GM12878 (cell line): ENCODE measurements at regions not wholly inside any gene's neighbourhood (a gene's known extent, or its start where the extent isn't known, plus 50 kb on each side); places are given as distances from the start of the nearest gene placed in this dataset.

Experiments
- ATAC-seq: fragments of 200-7000 bp; cut with Tn5 transposase; 3 replicates; pipeline ENCODE4 v1.9.1; 2020; ENCODE audit warnings: mild to moderate bottlenecking, moderate library complexity
- BruUV-seq: library from RNA; stranded (reverse); fragments of 400-500 nt; replicated peaks from 2 replicates; lab custom pipeline; 2021; lab: Mats Ljungman, UMichigan
- CTCF ChIA-PET: fragments of 300-600 bp; sonication (Branson Sonifier 250); formaldehyde crosslinking; extraction: SDS; loops from one replicate; lab custom pipeline; 2021; ENCODE audit warnings: inconsistent platforms; lab: Yijun Ruan, JAX
- POLR2A ChIA-PET: fragments of 350-600 bp; formaldehyde crosslinking; extraction: SDS; loops from one replicate; lab custom pipeline; 2021; ENCODE audit warnings: inconsistent platforms; lab: Charles Lee
- RAD21 ChIA-PET: fragments of 300-600 bp; sonication (Branson Sonifier 250); formaldehyde crosslinking; loops from one replicate; lab custom pipeline; 2023; ENCODE audit warnings: antibody characterized with exemption; ENCODE audit not compliant: unreplicated experiment; lab: Charles Lee
- SMC1A ChIA-PET: fragments of 300-600 bp; sonication (Branson Sonifier 250); formaldehyde crosslinking; loops from one replicate; lab custom pipeline; 2023; ENCODE audit not compliant: unreplicated experiment, uncharacterized antibody; lab: Charles Lee
- DNase-seq: peaks from one replicate; pipeline ENCODE4 v3.0.0-alpha.2; 2011; ENCODE audit warnings: low read depth, low spot score
- FAIRE-seq: peaks from 3 replicates; lab custom pipeline; 2011; peaks lifted over from hg19 to GRCh38; lab: Jason Lieb, UNC
- H2AFZ ChIP-seq: 2 replicates; pipeline ENCODE4 v1.6.0; 2011; ENCODE audit warnings: low read depth, low read length, control low read depth; ENCODE audit not compliant: control insufficient read depth
- H3K27ac ChIP-seq: 2 replicates; pipeline ENCODE4 v1.5.1; 2011; ENCODE audit warnings: control low read depth; ENCODE audit not compliant: control insufficient read depth, insufficient read depth
- H3K27me3 ChIP-seq, 2 experiments: replicated peaks in 1 of 2; 2 replicates each; pipeline versions ENCODE4 v1.6.0 to v1.6.1; 2011; ENCODE audit warnings: low read length in 1 of 2; ENCODE audit not compliant: control insufficient read depth in 2 of 2, insufficient read depth in 2 of 2
- H3K36me3 ChIP-seq, 2 experiments: 2 replicates each; pipeline ENCODE4 v1.5.1; 2011; ENCODE audit warnings: low read length in 1 of 2; ENCODE audit not compliant: control insufficient read depth in 2 of 2, insufficient read depth in 2 of 2
- H3K4me1 ChIP-seq: 2 replicates; pipeline ENCODE4 v1.6.1; 2011; ENCODE audit warnings: mild to moderate bottlenecking, low read length, moderate library complexity, mixed read lengths; ENCODE audit not compliant: control insufficient read depth, insufficient read depth
- H3K4me2 ChIP-seq: 2 replicates; pipeline ENCODE4 v1.6.0; 2011; ENCODE audit warnings: control low read depth; ENCODE audit not compliant: control insufficient read depth, insufficient read depth
- H3K4me3 ChIP-seq: fragments of 200-600 bp; sonication (generic); 2 replicates; pipeline ENCODE4 v1.5.1; 2016
- H3K79me2 ChIP-seq: 2 replicates; pipeline ENCODE4 v1.6.0; 2011; ENCODE audit warnings: low read length; ENCODE audit not compliant: control insufficient read depth, insufficient read depth
- H3K9ac ChIP-seq: 2 replicates; pipeline ENCODE4 v1.8.0; 2011; ENCODE audit warnings: low read length, control low read depth, mixed read lengths; ENCODE audit not compliant: control insufficient read depth, insufficient read depth
- H3K9me3 ChIP-seq: replicated peaks from 3 replicates; pipeline ENCODE4 v1.5.1; 2011; ENCODE audit warnings: mild to moderate bottlenecking, low read length; ENCODE audit not compliant: control insufficient read depth, insufficient read depth
- H4K20me1 ChIP-seq: 2 replicates; pipeline ENCODE4 v1.6.0; 2011; ENCODE audit not compliant: control insufficient read depth, insufficient read depth
- EZH2 ChIP-seq: IDR thresholded peaks from 2 replicates; pipeline ENCODE4 v1.6.1; 2012; ENCODE audit warnings: low read depth, mild to moderate bottlenecking, control low read depth, inconsistent platforms, low read length, borderline replicate concordance; ENCODE audit not compliant: control insufficient read depth
- FOS ChIP-seq: IDR thresholded peaks from 3 replicates; pipeline ENCODE4 v1.6.1; 2011; ENCODE audit warnings: borderline replicate concordance; ENCODE audit not compliant: insufficient read length; ENCODE audit errors: extremely low read depth
- LARP7 ChIP-seq: fragments of 450-650 bp; IDR thresholded peaks from 2 replicates; pipeline ENCODE4 v1.6.1; 2017; ENCODE audit warnings: mild to moderate bottlenecking
- NFYA ChIP-seq: IDR thresholded peaks from 2 replicates; pipeline ENCODE4 v1.6.1; 2011; ENCODE audit warnings: low read depth, mild to moderate bottlenecking, low read length, improper control_type of control experiment, borderline replicate concordance
- ZNF274 ChIP-seq: IDR thresholded peaks from one replicate; pipeline ENCODE4 v1.8.0; 2011; ENCODE audit not compliant: insufficient read length, insufficient read depth
- ZNF622 ChIP-seq: fragments of 450-650 bp; IDR thresholded peaks from 2 replicates; pipeline ENCODE4 v1.6.1; 2017; ENCODE audit warnings: mild to moderate bottlenecking, inconsistent platforms
- WGBS: methylation state at CpG from one replicate; pipeline ENCODE4 v1.1.6; 2016; ENCODE audit warnings: low lambda C conversion rate; ENCODE audit not compliant: insufficient replicate concordance, insufficient coverage; ENCODE audit errors: missing lambda C conversion rate; 5-methylcytosine and 5-hydroxymethylcytosine counted together
- in situ Hi-C: fragments of 300-500 bp; cut with MboI; formaldehyde crosslinking; loops from 9 replicates; pipeline ENCODE4 v1.14.3; 2018; ENCODE audit warnings: mixed read lengths
- intact Hi-C: fragments of 100-400 bp; cut with micrococcal nuclease; formaldehyde crosslinking; loops from one replicate; pipeline ENCODE4 v1.14.2; 2022; ENCODE audit not compliant: unreplicated experiment
- TF ChIP-seq, protein P1 (sequence below): fragments of 450-650 bp; IDR thresholded peaks from 2 replicates; pipeline ENCODE4 v1.6.1; 2017; ENCODE audit warnings: antibody characterized with exemption, mild to moderate bottlenecking, moderate library complexity
- TF ChIP-seq, protein P2 (sequence below): fragments of 150-350 bp; IDR thresholded peaks from 2 replicates; pipeline ENCODE4 v1.6.1; 2014; ENCODE audit warnings: mild to moderate bottlenecking, low read depth, low read length
- TF ChIP-seq, protein P3 (sequence below): fragments of 450-650 bp; IDR thresholded peaks from 2 replicates; pipeline ENCODE4 v1.6.1; 2017; ENCODE audit warnings: mild to moderate bottlenecking, low read depth, inconsistent platforms; ENCODE audit not compliant: poor library complexity, severe bottlenecking
- TF ChIP-seq, protein P4 (sequence below): IDR thresholded peaks from 2 replicates; pipeline ENCODE4 v1.6.1; 2012; ENCODE audit warnings: low read depth, low read length, improper control_type of control experiment
- TF ChIP-seq, protein P5 (sequence below): IDR thresholded peaks from 2 replicates; pipeline ENCODE4 v1.6.1; 2012; ENCODE audit warnings: low read depth, low read length, improper control_type of control experiment

DNA sequence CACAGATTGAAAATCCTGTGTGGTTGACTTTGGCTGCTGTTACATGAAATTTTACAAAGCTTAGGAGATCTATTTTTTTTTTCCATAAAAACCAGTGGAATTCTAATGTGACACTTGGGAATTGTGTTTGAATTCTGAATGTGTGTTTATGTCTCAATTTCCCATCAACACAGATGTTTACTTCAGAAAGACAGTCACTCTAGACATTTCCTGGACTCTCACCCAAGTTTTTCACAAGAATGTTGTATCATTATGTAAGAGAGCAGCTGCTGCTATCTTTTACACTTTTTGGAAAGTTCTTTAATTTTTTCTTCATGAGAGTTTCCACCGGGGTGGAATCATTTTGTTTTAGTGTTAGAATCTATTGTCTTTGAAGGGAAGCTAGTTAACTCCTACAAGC lies 210.1 kb downstream of the GIPC2 start (continued):
- TF ChIP-seq, protein P1, sequence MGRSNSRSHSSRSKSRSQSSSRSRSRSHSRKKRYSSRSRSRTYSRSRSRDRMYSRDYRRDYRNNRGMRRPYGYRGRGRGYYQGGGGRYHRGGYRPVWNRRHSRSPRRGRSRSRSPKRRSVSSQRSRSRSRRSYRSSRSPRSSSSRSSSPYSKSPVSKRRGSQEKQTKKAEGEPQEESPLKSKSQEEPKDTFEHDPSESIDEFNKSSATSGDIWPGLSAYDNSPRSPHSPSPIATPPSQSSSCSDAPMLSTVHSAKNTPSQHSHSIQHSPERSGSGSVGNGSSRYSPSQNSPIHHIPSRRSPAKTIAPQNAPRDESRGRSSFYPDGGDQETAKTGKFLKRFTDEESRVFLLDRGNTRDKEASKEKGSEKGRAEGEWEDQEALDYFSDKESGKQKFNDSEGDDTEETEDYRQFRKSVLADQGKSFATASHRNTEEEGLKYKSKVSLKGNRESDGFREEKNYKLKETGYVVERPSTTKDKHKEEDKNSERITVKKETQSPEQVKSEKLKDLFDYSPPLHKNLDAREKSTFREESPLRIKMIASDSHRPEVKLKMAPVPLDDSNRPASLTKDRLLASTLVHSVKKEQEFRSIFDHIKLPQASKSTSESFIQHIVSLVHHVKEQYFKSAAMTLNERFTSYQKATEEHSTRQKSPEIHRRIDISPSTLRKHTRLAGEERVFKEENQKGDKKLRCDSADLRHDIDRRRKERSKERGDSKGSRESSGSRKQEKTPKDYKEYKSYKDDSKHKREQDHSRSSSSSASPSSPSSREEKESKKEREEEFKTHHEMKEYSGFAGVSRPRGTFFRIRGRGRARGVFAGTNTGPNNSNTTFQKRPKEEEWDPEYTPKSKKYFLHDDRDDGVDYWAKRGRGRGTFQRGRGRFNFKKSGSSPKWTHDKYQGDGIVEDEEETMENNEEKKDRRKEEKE: no peak
- TF ChIP-seq, protein P2, sequence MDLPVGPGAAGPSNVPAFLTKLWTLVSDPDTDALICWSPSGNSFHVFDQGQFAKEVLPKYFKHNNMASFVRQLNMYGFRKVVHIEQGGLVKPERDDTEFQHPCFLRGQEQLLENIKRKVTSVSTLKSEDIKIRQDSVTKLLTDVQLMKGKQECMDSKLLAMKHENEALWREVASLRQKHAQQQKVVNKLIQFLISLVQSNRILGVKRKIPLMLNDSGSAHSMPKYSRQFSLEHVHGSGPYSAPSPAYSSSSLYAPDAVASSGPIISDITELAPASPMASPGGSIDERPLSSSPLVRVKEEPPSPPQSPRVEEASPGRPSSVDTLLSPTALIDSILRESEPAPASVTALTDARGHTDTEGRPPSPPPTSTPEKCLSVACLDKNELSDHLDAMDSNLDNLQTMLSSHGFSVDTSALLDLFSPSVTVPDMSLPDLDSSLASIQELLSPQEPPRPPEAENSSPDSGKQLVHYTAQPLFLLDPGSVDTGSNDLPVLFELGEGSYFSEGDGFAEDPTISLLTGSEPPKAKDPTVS: no peak
- TF ChIP-seq LARP7 (no peak), ZNF274 (no peak)

DNA sequence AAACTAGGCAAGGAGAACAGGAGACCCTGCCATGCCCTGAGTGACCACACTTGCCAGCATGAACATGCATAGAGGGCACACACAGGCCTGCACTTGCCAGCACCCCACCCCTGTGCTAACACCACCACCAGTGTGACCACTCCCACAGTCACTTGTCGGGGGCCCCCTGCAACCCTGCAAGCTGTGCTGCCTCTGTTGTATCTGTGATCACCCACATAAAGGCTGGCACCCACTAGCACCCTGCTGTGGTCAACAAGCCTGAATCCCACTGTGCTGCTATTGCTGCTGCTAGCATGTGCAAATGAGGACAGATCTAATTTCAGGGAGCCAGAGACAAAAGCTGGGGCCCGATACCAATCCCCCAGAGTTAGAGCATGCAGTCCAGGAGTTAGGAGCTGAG lies 217.7 kb downstream of the GIPC2 start:
- Histone ChIP-seq H3K9ac (no peak overlapping the region), H3K4me3 (no peak overlapping the region), H2AFZ (no peak overlapping the region), H3K36me3 (no peaks in the 10 kb centered on the region), H3K27me3 (no peaks in the 10 kb centered on the region), H3K79me2 (no peaks in the 10 kb centered on the region), H3K9me3 (no peaks in the 10 kb centered on the region), H3K4me1 (no peaks in the 10 kb centered on the region), H3K27ac (no peak overlapping the region), H3K4me2 (no peak overlapping the region), H4K20me1 (no peaks in the 10 kb centered on the region)
- intact Hi-C loops: no loop called here
- BruUV-seq: no TSS peak
- ATAC-seq (no peak), FAIRE-seq (no peak), DNase-seq (no peak)
- in situ Hi-C loops: no loop called here
- ChIA-PET RAD21 (no interaction called here), SMC1A (no interaction called here), CTCF (interaction anchor here (0.6 kb wide), 1 partner anchor 262 kb away, joined by 3 read pairs; no protein-coding TSS in a partner anchor), POLR2A (no interaction called here)
- WGBS: 0% methylated on average over 2 of the region's 2 CpGs
- TF ChIP-seq, protein P3, sequence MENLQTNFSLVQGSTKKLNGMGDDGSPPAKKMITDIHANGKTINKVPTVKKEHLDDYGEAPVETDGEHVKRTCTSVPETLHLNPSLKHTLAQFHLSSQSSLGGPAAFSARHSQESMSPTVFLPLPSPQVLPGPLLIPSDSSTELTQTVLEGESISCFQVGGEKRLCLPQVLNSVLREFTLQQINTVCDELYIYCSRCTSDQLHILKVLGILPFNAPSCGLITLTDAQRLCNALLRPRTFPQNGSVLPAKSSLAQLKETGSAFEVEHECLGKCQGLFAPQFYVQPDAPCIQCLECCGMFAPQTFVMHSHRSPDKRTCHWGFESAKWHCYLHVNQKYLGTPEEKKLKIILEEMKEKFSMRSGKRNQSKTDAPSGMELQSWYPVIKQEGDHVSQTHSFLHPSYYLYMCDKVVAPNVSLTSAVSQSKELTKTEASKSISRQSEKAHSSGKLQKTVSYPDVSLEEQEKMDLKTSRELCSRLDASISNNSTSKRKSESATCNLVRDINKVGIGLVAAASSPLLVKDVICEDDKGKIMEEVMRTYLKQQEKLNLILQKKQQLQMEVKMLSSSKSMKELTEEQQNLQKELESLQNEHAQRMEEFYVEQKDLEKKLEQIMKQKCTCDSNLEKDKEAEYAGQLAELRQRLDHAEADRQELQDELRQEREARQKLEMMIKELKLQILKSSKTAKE: no peak
- TF ChIP-seq, protein P4, sequence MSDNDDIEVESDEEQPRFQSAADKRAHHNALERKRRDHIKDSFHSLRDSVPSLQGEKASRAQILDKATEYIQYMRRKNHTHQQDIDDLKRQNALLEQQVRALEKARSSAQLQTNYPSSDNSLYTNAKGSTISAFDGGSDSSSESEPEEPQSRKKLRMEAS: no peak
- TF ChIP-seq FOS: no peak
- TF ChIP-seq, protein P5, sequence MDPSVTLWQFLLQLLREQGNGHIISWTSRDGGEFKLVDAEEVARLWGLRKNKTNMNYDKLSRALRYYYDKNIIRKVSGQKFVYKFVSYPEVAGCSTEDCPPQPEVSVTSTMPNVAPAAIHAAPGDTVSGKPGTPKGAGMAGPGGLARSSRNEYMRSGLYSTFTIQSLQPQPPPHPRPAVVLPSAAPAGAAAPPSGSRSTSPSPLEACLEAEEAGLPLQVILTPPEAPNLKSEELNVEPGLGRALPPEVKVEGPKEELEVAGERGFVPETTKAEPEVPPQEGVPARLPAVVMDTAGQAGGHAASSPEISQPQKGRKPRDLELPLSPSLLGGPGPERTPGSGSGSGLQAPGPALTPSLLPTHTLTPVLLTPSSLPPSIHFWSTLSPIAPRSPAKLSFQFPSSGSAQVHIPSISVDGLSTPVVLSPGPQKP: no peak
- no peak for TF ChIP-seq EZH2
- no peak for TF ChIP-seq ZNF622
- no peak for TF ChIP-seq NFYA
